ENCODE measurements at regions not wholly inside any gene's neighbourhood (a gene's known extent, or its start where the extent isn't known, plus 50 kb on each side); places are given as distances from the start of the nearest gene placed in this dataset.

DNA sequence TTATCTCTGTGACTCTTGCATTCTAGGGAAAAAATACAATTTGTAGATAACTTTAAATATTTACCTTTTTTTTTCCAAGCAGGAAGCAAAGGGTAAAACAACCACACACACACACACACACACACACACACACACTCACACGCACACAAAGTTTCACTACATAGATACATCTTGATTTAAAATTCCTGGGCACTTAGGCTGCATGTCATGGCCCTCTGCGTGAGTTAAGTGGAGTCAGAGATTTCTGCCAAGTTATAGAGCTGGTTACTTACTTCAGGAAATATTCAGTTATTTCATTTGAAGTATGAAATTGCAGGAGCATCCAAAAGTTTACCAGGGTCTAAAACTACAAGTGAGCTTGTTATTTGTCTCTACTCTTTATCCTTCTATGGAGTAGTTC lies 612.0 kb downstream of the IRS1 start:
- Histone ChIP-seq H3K4me1 (ENCODE audit: control insufficient read depth in 2 of 2, insufficient read depth in 2 of 2, low read length in 1 of 2) (peaks cover 0 to 2% of the 10 kb centered on the region in 2 donors), H3K27me3 (ENCODE audit: control insufficient read depth in 1 of 2, insufficient read depth in 2 of 2, low read length in 2 of 2) (no peaks in the 10 kb centered on the region), H3K4me3 (ENCODE audit: low read depth in 1 of 2, low read length in 2 of 2) (no peak overlapping the region), H3K9me3 (ENCODE audit: control insufficient read depth in 2 of 2, insufficient read depth in 1 of 2, low read depth in 1 of 2, low read length in 1 of 2) (no peaks in the 10 kb centered on the region), H3K27ac (ENCODE audit: low read depth in 2 of 2, low read length in 1 of 2) (no peak overlapping the region), H3K36me3 (ENCODE audit: control insufficient read depth in 2 of 2, insufficient read depth in 2 of 2, low read length in 1 of 2) (no peaks in the 10 kb centered on the region)
- 49 to 56% methylated on average over 2 of the region's 2 CpGs for WGBS, 2 donors

DNA sequence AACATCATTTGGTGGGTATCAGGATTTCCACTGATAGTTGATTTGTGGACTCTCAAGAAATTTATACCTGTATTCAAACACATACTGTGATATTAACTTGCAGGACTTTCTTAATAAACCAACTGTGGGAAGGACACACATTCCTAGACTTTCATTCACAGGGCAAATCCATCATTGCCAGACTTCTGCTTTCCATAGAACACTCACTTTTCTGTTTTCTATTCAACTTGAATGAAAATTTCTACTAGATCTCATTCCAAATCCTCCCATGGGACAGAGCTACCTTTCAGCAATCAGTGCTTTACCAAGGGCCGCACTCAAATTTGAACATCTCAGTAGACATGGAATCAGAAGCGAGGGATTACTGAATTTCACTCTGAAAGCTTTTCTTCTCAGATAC lies 612.5 kb downstream of the IRS1 start:
- Histone ChIP-seq H3K4me1 (ENCODE audit: control insufficient read depth in 2 of 2, insufficient read depth in 2 of 2, low read length in 1 of 2) (peaks cover 0 to 2% of the 10 kb centered on the region in 2 donors), H3K4me3 (ENCODE audit: low read depth in 1 of 2, low read length in 2 of 2) (no peak overlapping the region), H3K9me3 (ENCODE audit: control insufficient read depth in 2 of 2, insufficient read depth in 1 of 2, low read depth in 1 of 2, low read length in 1 of 2) (no peaks in the 10 kb centered on the region), H3K27ac (ENCODE audit: low read depth in 2 of 2, low read length in 1 of 2) (no peak overlapping the region), H3K36me3 (ENCODE audit: control insufficient read depth in 2 of 2, insufficient read depth in 2 of 2, low read length in 1 of 2) (no peaks in the 10 kb centered on the region), H3K27me3 (ENCODE audit: control insufficient read depth in 1 of 2, insufficient read depth in 2 of 2, low read length in 2 of 2) (no peaks in the 10 kb centered on the region)
- WGBS, 2 donors: 63 to 70% methylated on average over 2 of the region's 2 CpGs

DNA sequence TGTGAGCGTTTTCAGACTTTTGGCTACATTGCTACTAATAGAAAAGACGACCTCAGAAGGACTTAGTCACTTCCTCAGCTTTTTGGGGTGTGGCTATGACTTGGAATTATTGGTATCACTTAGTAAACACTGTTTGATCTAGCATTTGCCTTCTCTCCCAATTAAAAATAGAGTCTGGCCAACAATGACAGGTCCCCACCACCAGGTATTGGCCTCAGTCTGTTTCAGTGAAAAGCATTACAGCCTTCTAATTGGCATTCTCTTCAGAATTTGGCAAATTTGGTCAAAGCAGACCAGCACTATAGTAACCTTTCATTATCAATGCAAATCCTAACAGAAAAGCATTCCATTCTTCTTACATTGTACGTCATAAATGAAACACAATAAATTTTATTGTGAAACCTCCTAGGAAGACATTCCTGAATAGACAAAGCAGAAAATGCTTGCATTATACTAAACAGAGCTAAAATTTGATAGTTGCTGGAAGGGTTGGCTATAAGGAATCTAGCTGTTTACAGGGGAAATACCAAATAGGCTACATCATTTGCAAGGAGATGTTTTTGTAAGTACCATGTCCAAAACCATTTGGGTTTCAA lies 613.9 kb downstream of the IRS1 start:
- peaks cover 0 to 2% of the 10 kb centered on the region in 2 donors for H3K4me1 ChIP-seq (ENCODE audit: control insufficient read depth in 2 of 2, insufficient read depth in 2 of 2, low read length in 1 of 2)
- no peaks in the 10 kb centered on the region for H3K36me3 ChIP-seq (ENCODE audit: control insufficient read depth in 2 of 2, insufficient read depth in 2 of 2, low read length in 1 of 2)
- no peak overlapping the region for H3K27ac ChIP-seq (ENCODE audit: low read depth in 2 of 2, low read length in 1 of 2)
- 16 to 25% methylated on average over 3 of the region's 3 CpGs for WGBS, 2 donors
- H3K27me3 ChIP-seq (ENCODE audit: control insufficient read depth in 1 of 2, insufficient read depth in 2 of 2, low read length in 2 of 2): no peaks in the 10 kb centered on the region
- H3K9me3 ChIP-seq (ENCODE audit: control insufficient read depth in 2 of 2, insufficient read depth in 1 of 2, low read depth in 1 of 2, low read length in 1 of 2): no peaks in the 10 kb centered on the region
- no peak overlapping the region for H3K4me3 ChIP-seq (ENCODE audit: low read depth in 1 of 2, low read length in 2 of 2)

DNA sequence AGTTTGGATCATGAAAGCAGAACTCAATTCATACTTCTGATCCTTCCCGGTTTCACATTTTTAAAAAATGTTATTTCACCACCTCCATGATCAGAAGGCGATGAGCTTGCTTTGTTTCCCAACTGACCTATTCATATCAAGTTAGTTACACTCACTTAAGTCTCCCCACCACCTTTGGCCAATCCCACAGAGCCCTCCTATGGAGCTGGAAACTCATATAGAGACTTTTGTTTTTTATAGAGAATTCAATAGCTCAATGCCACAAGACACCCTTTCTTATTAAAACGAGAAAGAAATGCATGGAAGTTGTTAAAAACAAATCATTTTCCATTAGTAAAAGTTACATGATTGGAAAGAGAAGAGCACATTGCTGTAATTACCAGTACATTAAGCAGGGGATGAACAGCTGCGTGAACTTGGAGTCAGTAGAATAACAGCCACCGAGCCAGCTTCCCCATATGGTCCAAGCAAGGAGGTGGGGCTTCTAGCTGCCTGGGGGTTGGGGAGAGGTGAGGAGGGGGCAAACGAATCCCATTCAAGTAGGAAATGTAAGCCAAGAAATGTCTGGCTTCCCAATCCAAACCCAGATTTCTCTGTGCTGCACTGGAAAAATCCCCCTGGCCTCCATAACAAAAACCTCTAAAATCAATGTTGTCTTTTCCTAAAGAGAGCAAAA lies 614.5 kb downstream of the IRS1 start:
- H3K4me3 ChIP-seq (ENCODE audit: low read depth in 1 of 2, low read length in 2 of 2): no peak overlapping the region
- H3K27me3 ChIP-seq (ENCODE audit: control insufficient read depth in 1 of 2, insufficient read depth in 2 of 2, low read length in 2 of 2): no peaks in the 10 kb centered on the region
- peaks cover 0 to 2% of the 10 kb centered on the region in 2 donors for H3K4me1 ChIP-seq (ENCODE audit: control insufficient read depth in 2 of 2, insufficient read depth in 2 of 2, low read length in 1 of 2)
- WGBS, 2 donors: 55 to 59% methylated on average over 6 of the region's 6 CpGs
- no peaks in the 10 kb centered on the region for H3K9me3 ChIP-seq (ENCODE audit: control insufficient read depth in 2 of 2, insufficient read depth in 1 of 2, low read depth in 1 of 2, low read length in 1 of 2)
- no peaks in the 10 kb centered on the region for H3K36me3 ChIP-seq (ENCODE audit: control insufficient read depth in 2 of 2, insufficient read depth in 2 of 2, low read length in 1 of 2)
- peak overlapping the region in 1 of 2 donors; percentile 53 for H3K27ac ChIP-seq (ENCODE audit: low read depth in 2 of 2, low read length in 1 of 2)

DNA sequence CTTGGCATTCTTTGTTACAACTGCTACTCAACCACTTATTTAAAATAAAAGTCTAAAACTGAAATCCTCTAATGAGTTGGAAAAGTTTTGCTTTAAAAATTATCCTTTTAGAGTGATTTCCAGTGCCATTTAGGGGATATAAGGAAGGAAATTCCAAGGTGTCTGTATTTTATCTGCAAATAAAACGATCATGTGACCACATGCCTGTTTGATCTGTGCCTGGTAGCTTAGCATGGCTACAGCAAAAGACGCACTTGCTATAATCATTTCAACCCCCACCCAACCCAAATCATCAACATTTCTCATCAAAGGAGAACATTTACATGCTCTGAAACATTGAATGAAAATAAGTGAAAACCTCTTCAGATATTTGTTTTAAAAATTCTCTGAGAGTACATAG lies 615.1 kb downstream of the IRS1 start:
- Histone ChIP-seq H3K36me3 (ENCODE audit: control insufficient read depth in 2 of 2, insufficient read depth in 2 of 2, low read length in 1 of 2) (no peaks in the 10 kb centered on the region), H3K4me1 (ENCODE audit: control insufficient read depth in 2 of 2, insufficient read depth in 2 of 2, low read length in 1 of 2) (peaks cover 0 to 2% of the 10 kb centered on the region in 2 donors), H3K27ac (ENCODE audit: low read depth in 2 of 2, low read length in 1 of 2) (no peak overlapping the region), H3K27me3 (ENCODE audit: control insufficient read depth in 1 of 2, insufficient read depth in 2 of 2, low read length in 2 of 2) (no peaks in the 10 kb centered on the region), H3K4me3 (ENCODE audit: low read depth in 1 of 2, low read length in 2 of 2) (no peak overlapping the region), H3K9me3 (ENCODE audit: control insufficient read depth in 2 of 2, insufficient read depth in 1 of 2, low read depth in 1 of 2, low read length in 1 of 2) (no peaks in the 10 kb centered on the region)
- WGBS, 2 donors: 74 to 79% methylated on average over 2 of the region's 2 CpGs

DNA sequence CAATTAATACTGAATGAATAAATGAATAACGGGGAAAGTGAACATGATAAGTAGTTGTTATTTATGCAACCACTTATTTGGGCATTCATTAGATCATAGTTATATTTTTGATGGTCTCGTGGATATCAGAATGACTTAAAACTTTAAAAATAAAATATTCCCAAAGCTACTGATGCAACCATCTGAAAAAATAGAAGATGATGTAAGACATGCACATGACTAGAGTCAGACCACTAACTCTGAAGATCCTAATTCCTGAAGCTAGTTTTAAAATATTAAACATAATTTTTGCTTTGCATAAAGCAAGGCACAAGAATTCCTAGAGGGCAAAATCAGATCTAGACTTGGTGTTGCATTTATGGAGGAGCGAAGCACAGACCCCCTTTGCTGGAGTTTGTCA lies 616.1 kb downstream of the IRS1 start:
- no peaks in the 10 kb centered on the region for H3K27me3 ChIP-seq (ENCODE audit: control insufficient read depth in 1 of 2, insufficient read depth in 2 of 2, low read length in 2 of 2)
- WGBS, 2 donors: 85 to 87% methylated on average over 3 of the region's 3 CpGs
- no peaks in the 10 kb centered on the region for H3K36me3 ChIP-seq (ENCODE audit: control insufficient read depth in 2 of 2, insufficient read depth in 2 of 2, low read length in 1 of 2)
- H3K9me3 ChIP-seq (ENCODE audit: control insufficient read depth in 2 of 2, insufficient read depth in 1 of 2, low read depth in 1 of 2, low read length in 1 of 2): peaks cover 0 to 4% of the 10 kb centered on the region in 2 donors
- peaks cover 0 to 2% of the 10 kb centered on the region in 2 donors for H3K4me1 ChIP-seq (ENCODE audit: control insufficient read depth in 2 of 2, insufficient read depth in 2 of 2, low read length in 1 of 2)
- H3K4me3 ChIP-seq (ENCODE audit: low read depth in 1 of 2, low read length in 2 of 2): no peak overlapping the region
- H3K27ac ChIP-seq (ENCODE audit: low read depth in 2 of 2, low read length in 1 of 2): no peak overlapping the region

DNA sequence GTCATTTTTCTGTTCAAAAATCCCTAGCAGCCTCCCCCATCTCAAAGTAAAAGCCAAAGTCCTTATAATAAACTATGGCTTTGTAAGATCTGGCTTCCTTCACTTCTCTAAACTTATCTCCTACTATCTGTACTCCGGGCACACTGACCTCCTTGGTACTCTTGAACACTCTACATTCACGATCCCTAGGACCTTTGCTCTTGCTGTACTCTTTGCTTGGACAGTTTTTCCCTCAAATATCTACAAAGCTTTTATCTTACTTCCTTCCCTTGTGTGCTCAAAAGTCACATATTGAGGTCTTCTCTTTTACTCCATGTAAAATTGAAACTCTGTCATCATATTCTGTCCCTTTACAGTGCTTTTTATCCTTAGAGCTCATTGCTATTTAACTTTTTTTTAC lies 616.6 kb downstream of the IRS1 start:
- no peaks in the 10 kb centered on the region for H3K36me3 ChIP-seq (ENCODE audit: control insufficient read depth in 2 of 2, insufficient read depth in 2 of 2, low read length in 1 of 2)
- no peaks in the 10 kb centered on the region for H3K27me3 ChIP-seq (ENCODE audit: control insufficient read depth in 1 of 2, insufficient read depth in 2 of 2, low read length in 2 of 2)
- H3K4me1 ChIP-seq (ENCODE audit: control insufficient read depth in 2 of 2, insufficient read depth in 2 of 2, low read length in 1 of 2): peaks cover 0 to 2% of the 10 kb centered on the region in 2 donors
- no peak overlapping the region for H3K4me3 ChIP-seq (ENCODE audit: low read depth in 1 of 2, low read length in 2 of 2)
- H3K9me3 ChIP-seq (ENCODE audit: control insufficient read depth in 2 of 2, insufficient read depth in 1 of 2, low read depth in 1 of 2, low read length in 1 of 2): peaks cover 0 to 4% of the 10 kb centered on the region in 2 donors
- 70 to 86% methylated on average over 2 of the region's 2 CpGs for WGBS, 2 donors
- no peak overlapping the region for H3K27ac ChIP-seq (ENCODE audit: low read depth in 2 of 2, low read length in 1 of 2)

DNA sequence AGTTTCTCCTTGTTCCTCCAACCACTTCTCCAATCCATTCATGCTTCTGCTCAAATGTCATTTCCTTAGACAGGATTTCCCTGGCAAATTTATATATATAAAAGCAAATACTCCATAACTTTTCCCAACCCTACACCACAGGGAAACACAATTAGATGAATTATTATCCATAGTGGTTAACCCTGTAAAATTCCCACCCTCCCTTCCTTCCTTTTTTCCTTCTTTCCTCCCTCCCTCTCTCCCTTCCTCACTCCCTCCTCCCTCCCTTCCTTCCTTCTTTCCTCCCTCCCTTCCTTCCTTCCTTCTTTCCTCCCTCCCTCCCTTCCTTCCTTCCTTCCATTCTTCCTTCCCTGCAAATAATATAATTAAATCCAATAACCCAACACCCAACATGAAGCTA lies 617.7 kb downstream of the IRS1 start:
- H3K27ac ChIP-seq (ENCODE audit: low read depth in 2 of 2, low read length in 1 of 2): no peak overlapping the region
- H3K36me3 ChIP-seq (ENCODE audit: control insufficient read depth in 2 of 2, insufficient read depth in 2 of 2, low read length in 1 of 2): no peaks in the 10 kb centered on the region
- no peaks in the 10 kb centered on the region for H3K27me3 ChIP-seq (ENCODE audit: control insufficient read depth in 1 of 2, insufficient read depth in 2 of 2, low read length in 2 of 2)
- H3K9me3 ChIP-seq (ENCODE audit: control insufficient read depth in 2 of 2, insufficient read depth in 1 of 2, low read depth in 1 of 2, low read length in 1 of 2): peaks cover 0 to 4% of the 10 kb centered on the region in 2 donors
- no peak overlapping the region for H3K4me3 ChIP-seq (ENCODE audit: low read depth in 1 of 2, low read length in 2 of 2)
- peaks cover 0 to 2% of the 10 kb centered on the region in 2 donors for H3K4me1 ChIP-seq (ENCODE audit: control insufficient read depth in 2 of 2, insufficient read depth in 2 of 2, low read length in 1 of 2)

DNA sequence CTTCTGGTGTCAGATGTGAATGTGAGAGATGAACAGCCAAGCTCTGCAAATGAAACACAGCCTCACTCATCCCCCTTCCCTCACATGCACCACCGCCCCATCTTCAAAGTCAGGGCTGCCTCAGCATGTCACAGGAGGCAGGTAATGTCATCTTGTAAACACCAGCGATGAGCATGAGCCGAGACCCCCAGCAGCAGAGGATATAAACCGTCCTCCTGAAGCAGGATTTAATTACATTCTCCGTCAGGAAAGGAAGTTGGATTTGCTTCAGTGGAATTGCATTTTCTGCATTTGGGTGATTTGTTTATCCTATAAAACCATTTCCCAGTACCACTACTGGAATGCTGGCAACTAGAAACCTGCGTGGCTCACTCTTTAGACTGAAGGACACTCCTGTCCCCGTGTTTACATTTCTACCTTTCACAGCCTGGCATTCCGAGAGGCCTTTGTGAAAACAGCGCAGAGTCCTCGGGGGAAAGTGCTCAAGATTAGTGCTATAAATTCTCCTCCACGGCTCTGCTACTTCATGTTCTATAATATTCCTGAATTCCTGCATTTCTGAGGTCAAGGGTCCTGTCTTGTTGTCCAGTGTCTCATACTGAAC lies 619.2 kb downstream of the IRS1 start:
- Histone ChIP-seq H3K36me3 (ENCODE audit: control insufficient read depth in 2 of 2, insufficient read depth in 2 of 2, low read length in 1 of 2) (no peaks in the 10 kb centered on the region), H3K4me1 (ENCODE audit: control insufficient read depth in 2 of 2, insufficient read depth in 2 of 2, low read length in 1 of 2) (peaks cover 0 to 2% of the 10 kb centered on the region in 2 donors), H3K9me3 (ENCODE audit: control insufficient read depth in 2 of 2, insufficient read depth in 1 of 2, low read depth in 1 of 2, low read length in 1 of 2) (peaks cover 0 to 4% of the 10 kb centered on the region in 2 donors), H3K27ac (ENCODE audit: low read depth in 2 of 2, low read length in 1 of 2) (no peak overlapping the region), H3K27me3 (ENCODE audit: control insufficient read depth in 1 of 2, insufficient read depth in 2 of 2, low read length in 2 of 2) (no peaks in the 10 kb centered on the region), H3K4me3 (ENCODE audit: low read depth in 1 of 2, low read length in 2 of 2) (no peak overlapping the region)
- WGBS, 2 donors: 55 to 64% methylated on average over 11 of the region's 11 CpGs

DNA sequence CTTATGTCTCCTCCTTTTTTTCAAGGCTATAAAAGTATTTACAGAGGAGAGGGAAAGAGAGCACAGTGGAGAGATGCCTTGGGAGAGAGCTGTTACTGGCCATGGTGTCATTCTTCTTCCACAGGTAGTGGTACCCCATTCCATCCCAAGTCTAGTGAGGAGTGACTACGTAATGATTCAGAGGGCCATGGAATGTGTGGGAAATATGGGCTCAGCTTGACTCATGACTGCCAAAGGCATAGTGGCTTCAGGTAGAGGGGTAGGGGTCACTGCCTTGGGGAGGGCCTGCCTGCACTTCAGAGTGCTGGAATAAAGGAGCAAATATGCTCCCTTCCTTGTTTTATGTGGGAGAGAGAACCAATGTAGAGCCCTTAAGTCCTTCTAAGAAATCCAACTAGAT lies 620.6 kb downstream of the IRS1 start:
- H3K27ac ChIP-seq (ENCODE audit: low read depth in 2 of 2, low read length in 1 of 2): no peak overlapping the region
- H3K4me1 ChIP-seq (ENCODE audit: control insufficient read depth in 2 of 2, insufficient read depth in 2 of 2, low read length in 1 of 2): no peaks in the 10 kb centered on the region
- WGBS, 2 donors: 96 to 97% methylated on average over 1 of the region's 1 CpG
- H3K36me3 ChIP-seq (ENCODE audit: control insufficient read depth in 2 of 2, insufficient read depth in 2 of 2, low read length in 1 of 2): no peaks in the 10 kb centered on the region
- H3K4me3 ChIP-seq (ENCODE audit: low read depth in 1 of 2, low read length in 2 of 2): no peak overlapping the region
- no peaks in the 10 kb centered on the region for H3K27me3 ChIP-seq (ENCODE audit: control insufficient read depth in 1 of 2, insufficient read depth in 2 of 2, low read length in 2 of 2)
- H3K9me3 ChIP-seq (ENCODE audit: control insufficient read depth in 2 of 2, insufficient read depth in 1 of 2, low read depth in 1 of 2, low read length in 1 of 2): peaks cover 0 to 4% of the 10 kb centered on the region in 2 donors
